Activated naive CD4-positive, alpha-beta T cell treated with anti-CD3 and anti-CD28 coated beads, Interleukin-2, amount 10 ng/mL, durations not matched to agents 7 days and 5 days (primary cell): ENCODE measurements at regions not wholly inside any gene's neighbourhood (a gene's known extent, or its start where the extent isn't known, plus 50 kb on each side); places are given as distances from the start of the nearest gene placed in this dataset.

ENCODE experiments used
- CTCF ChIA-PET: fragments of 350-600 bp; sonication (Branson Sonifier 250); formaldehyde crosslinking; loops from one replicate; lab custom pipeline; 2021; ENCODE audit warnings: antibody characterized with exemption; lab: Charles Lee
- DNase-seq: peaks from one replicate; pipeline ENCODE4 v3.0.0-alpha.2; 2020
- H3K27ac Mint-ChIP-seq: one replicate; pipeline ENCODE4 v1.8.0; 2021; ENCODE audit warnings: mild to moderate bottlenecking, moderate library complexity, mixed read lengths
- H3K27me3 Mint-ChIP-seq: one replicate; pipeline ENCODE4 v1.8.0; 2021; ENCODE audit warnings: mild to moderate bottlenecking, mixed read lengths
- H3K36me3 Mint-ChIP-seq: one replicate; pipeline ENCODE4 v1.8.0; 2021; ENCODE audit warnings: mixed read lengths
- H3K4me1 Mint-ChIP-seq: one replicate; pipeline ENCODE4 v1.8.0; 2021; ENCODE audit warnings: mixed read lengths
- H3K4me3 Mint-ChIP-seq: one replicate; pipeline ENCODE4 v1.8.0; 2021; ENCODE audit warnings: mild to moderate bottlenecking, moderate library complexity, mixed read lengths
- H3K9me3 Mint-ChIP-seq: one replicate; pipeline ENCODE4 v1.8.0; 2021; ENCODE audit warnings: mixed read lengths

DNA sequence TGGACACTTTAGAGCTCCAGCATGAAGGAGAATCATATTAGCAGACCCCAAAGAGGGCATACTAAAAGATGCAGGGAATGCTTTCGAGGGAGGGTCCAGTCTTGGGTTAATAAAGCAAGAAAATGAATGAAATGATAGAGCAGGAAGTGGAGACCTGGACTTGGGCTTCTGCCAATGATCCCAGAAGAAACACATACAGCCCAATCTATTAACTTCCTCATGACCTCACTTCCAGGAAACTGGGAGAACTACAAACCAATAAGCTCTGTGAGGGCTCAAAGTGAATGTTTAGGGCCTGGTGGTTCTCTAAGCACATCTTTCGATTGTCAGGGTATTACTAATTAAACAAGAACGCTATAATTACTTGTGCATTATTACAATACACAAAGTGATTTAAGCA is 53.6 kb upstream of the SSX2IP start:
- no peak overlapping the region for H3K4me3 Mint-ChIP-seq

DNA sequence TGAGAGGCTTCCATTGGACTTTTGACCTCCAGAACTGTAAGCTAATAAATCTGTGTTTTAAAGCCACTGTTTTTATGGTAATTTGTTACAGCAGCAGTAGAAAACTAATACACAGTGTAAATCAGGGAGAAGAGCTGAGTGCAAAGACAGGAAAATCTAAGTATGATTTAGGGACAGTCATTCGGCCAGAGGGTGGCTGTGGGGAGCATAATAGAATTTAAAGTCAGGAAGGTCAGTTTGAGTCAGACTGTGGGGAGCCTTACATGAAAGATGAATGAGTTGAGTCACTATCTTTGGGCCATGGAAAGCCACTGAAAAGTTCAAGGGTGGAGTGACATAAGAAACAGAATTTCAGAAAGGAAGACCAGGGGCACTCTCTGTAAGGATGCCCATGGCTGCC is 52.4 kb upstream of the SSX2IP start:
- CTCF ChIA-PET, result interaction anchor here (1.0 kb wide), 1 partner anchor 300 kb away, joined by 4 read pairs; no protein-coding TSS in a partner anchor
- no peaks in the 10 kb centered on the region for H3K9me3 Mint-ChIP-seq
- H3K4me3 Mint-ChIP-seq, result no peak overlapping the region
- peaks cover 11% of the 10 kb centered on the region for H3K27me3 Mint-ChIP-seq
- no peaks in the 10 kb centered on the region for H3K4me1 Mint-ChIP-seq
- H3K27ac Mint-ChIP-seq, result no peak overlapping the region
- DNase-seq, result no peak
- no peaks in the 10 kb centered on the region for H3K36me3 Mint-ChIP-seq

More for the DNA sequence above, 53.6 kb upstream of the SSX2IP start:
- no peaks in the 10 kb centered on the region for H3K4me1 Mint-ChIP-seq
- peaks cover 7% of the 10 kb centered on the region for H3K27me3 Mint-ChIP-seq
- H3K9me3 Mint-ChIP-seq, result no peaks in the 10 kb centered on the region
- no peak overlapping the region for H3K27ac Mint-ChIP-seq
- H3K36me3 Mint-ChIP-seq, result no peaks in the 10 kb centered on the region
- no peak for DNase-seq
- CTCF ChIA-PET, result no interaction called here

DNA sequence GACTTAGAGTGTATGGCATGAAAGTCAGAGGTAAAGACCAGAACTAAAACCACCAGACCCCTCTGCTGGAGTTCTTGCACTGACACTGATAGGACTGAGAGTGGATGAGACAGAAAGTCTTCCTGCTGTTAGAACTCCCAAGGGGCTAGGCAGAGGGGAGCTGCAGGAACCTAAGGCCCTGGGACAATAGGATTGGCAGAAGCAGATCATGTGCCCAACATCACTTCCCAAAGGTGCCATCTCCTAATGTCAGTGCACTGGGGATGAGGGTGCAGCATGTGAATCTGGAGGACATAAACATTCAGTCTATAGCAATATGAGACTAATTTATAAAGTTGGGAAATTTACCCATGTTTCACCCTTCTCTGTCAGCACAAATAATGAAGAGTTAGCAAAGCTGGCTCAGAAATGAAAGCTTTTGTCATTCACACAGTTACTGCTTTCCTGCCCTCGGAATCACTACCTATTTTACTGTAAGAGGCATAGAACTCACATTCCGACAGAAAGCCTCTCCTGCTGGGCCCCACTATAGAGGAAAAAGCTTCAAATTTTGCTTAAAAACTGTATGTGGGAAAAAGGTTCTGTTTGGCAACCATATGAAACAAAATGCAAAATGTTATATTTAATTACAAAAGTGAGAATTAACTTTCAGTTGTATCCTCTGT is 49.9 kb upstream of the SSX2IP start:
- H3K27ac Mint-ChIP-seq, result no peak overlapping the region
- H3K9me3 Mint-ChIP-seq, result no peaks in the 10 kb centered on the region
- no peaks in the 10 kb centered on the region for H3K4me1 Mint-ChIP-seq
- CTCF ChIA-PET, result interaction anchor here (0.9 to 1.2 kb wide), 4 partner anchors 14 to 297 kb away, joined by 3 read pairs; no protein-coding TSS in a partner anchor
- no peak for DNase-seq
- H3K36me3 Mint-ChIP-seq, result no peaks in the 10 kb centered on the region
- peaks cover 15% of the 10 kb centered on the region for H3K27me3 Mint-ChIP-seq
- H3K4me3 Mint-ChIP-seq, result no peak overlapping the region
